CD8-positive, alpha-beta memory T cell (primary cell): ENCODE measurements at regions not wholly inside any gene's neighbourhood (a gene's known extent, or its start where the extent isn't known, plus 50 kb on each side); places are given as distances from the start of the nearest gene placed in this dataset.

Source experiments
- CTCF ChIA-PET: fragments of 350-600 bp; sonication (Branson Sonifier 250); formaldehyde crosslinking; loops from one replicate; lab custom pipeline; 2021; ENCODE audit warnings: antibody characterized with exemption; lab: Charles Lee
- POLR2A ChIA-PET: fragments of 350-600 bp; sonication (Branson Sonifier 250); formaldehyde crosslinking; loops from one replicate; lab custom pipeline; 2021; ENCODE audit warnings: antibody characterized with exemption; lab: Charles Lee
- DNase-seq, 5 donors: peaks; one replicate each; pipeline versions ENCODE4 v3.0.0 to v3.0.0-alpha.2; 2020 to 2022; ENCODE audit warnings: mixed read lengths in 1 of 5
- H3K27ac ChIP-seq: one replicate; pipeline ENCODE4 v1.7.0; 2013; ENCODE audit warnings: low read depth, mild to moderate bottlenecking, low read length, moderate library complexity
- H3K27me3 ChIP-seq: 2 replicates; pipeline ENCODE4 v1.7.0; 2013; ENCODE audit warnings: low read length, mild to moderate bottlenecking; ENCODE audit not compliant: insufficient read depth, poor library complexity, severe bottlenecking
- H3K36me3 ChIP-seq: 2 replicates; pipeline ENCODE4 v1.7.0; 2013; ENCODE audit warnings: mild to moderate bottlenecking, low read length, moderate library complexity; ENCODE audit not compliant: insufficient read depth
- H3K4me1 ChIP-seq: 2 replicates; pipeline ENCODE4 v1.7.0; 2013; ENCODE audit warnings: mild to moderate bottlenecking, low read length, moderate library complexity; ENCODE audit not compliant: insufficient read depth
- H3K4me3 ChIP-seq: 2 replicates; pipeline ENCODE4 v1.7.0; 2013; ENCODE audit warnings: mild to moderate bottlenecking, low read length
- H3K9me3 ChIP-seq: 2 replicates; pipeline ENCODE4 v1.7.0; 2013; ENCODE audit warnings: mild to moderate bottlenecking, low read length
- H3K27ac Mint-ChIP-seq, 8 donors: one replicate each; pipeline ENCODE4 v1.8.0; 2020 to 2021; ENCODE audit warnings: mixed read lengths in 8 of 8, mild to moderate bottlenecking in 6 of 8, inconsistent platforms in 3 of 8, moderate library complexity in 3 of 8
- H3K27me3 Mint-ChIP-seq, 2 donors: one replicate each; pipeline ENCODE4 v1.8.0; 2020 to 2021; ENCODE audit warnings: mixed read lengths in 2 of 2, mild to moderate bottlenecking in 1 of 2, moderate library complexity in 1 of 2
- H3K36me3 Mint-ChIP-seq, 3 donors: one replicate each; pipeline ENCODE4 v1.8.0; 2020 to 2021; ENCODE audit warnings: mixed read lengths in 3 of 3, inconsistent platforms in 1 of 3, mild to moderate bottlenecking in 1 of 3
- H3K4me1 Mint-ChIP-seq, 3 donors: one replicate each; pipeline ENCODE4 v1.8.0; 2020 to 2021; ENCODE audit warnings: mixed read lengths in 3 of 3, inconsistent platforms in 1 of 3, mild to moderate bottlenecking in 1 of 3
- H3K4me3 Mint-ChIP-seq, 7 donors: one replicate each; pipeline ENCODE4 v1.8.0; 2020 to 2021; ENCODE audit warnings: mixed read lengths in 7 of 7, mild to moderate bottlenecking in 6 of 7, moderate library complexity in 4 of 7, inconsistent platforms in 2 of 7
- H3K9me3 Mint-ChIP-seq, 5 donors: one replicate each; pipeline ENCODE4 v1.8.0; 2020 to 2022; ENCODE audit warnings: mixed read lengths in 5 of 5, mild to moderate bottlenecking in 3 of 5, moderate library complexity in 2 of 5, inconsistent platforms in 1 of 5

- no peak for DNase-seq
- H3K27ac ChIP-seq = no peak overlapping the region
- H3K4me3 Mint-ChIP-seq = no peak overlapping the region
- H3K36me3 Mint-ChIP-seq = no peaks in the 10 kb centered on the region
- no peaks in the 10 kb centered on the region for H3K36me3 ChIP-seq
- H3K4me1 Mint-ChIP-seq = peaks cover 12 to 15% (median 13%) of the 10 kb centered on the region in 3 donors
- no peak overlapping the region for H3K27ac Mint-ChIP-seq
- no peaks in the 10 kb centered on the region for H3K9me3 ChIP-seq
- CTCF ChIA-PET = no interaction called here
- H3K4me1 ChIP-seq = peaks cover 11% of the 10 kb centered on the region
- H3K4me3 ChIP-seq = no peak overlapping the region
- H3K27me3 ChIP-seq = no peaks in the 10 kb centered on the region
- POLR2A ChIA-PET = no interaction called here
- no peaks in the 10 kb centered on the region for H3K9me3 Mint-ChIP-seq
- peaks cover 4 to 18% of the 10 kb centered on the region in 2 donors for H3K27me3 Mint-ChIP-seq
These were observed 318.3 kb downstream of the ENC1 start for GRCh38 chr5:74322191-74322590.

GRCh38 chr5:74321326-74321725, 319.2 kb downstream of the ENC1 start:
- H3K4me1 Mint-ChIP-seq = peaks cover 4 to 6% (median 5%) of the 10 kb centered on the region in 3 donors
- ChIA-PET CTCF (no interaction called here), POLR2A (no interaction called here)

GRCh38 chr5:74320526-74320925, 320.0 kb downstream of the ENC1 start:
- Histone ChIP-seq H3K36me3 (no peaks in the 10 kb centered on the region), H3K27ac (no peak overlapping the region), H3K27me3 (no peaks in the 10 kb centered on the region), H3K4me3 (no peak overlapping the region), H3K4me1 (no peaks in the 10 kb centered on the region), H3K9me3 (no peaks in the 10 kb centered on the region)
- Mint-ChIP-seq H3K27ac (peak overlapping the region in 1 of 8 donors; percentile 10), H3K4me3 (no peak overlapping the region), H3K4me1 (no peaks in the 10 kb centered on the region), H3K27me3 (peaks cover 4 to 18% of the 10 kb centered on the region in 2 donors), H3K9me3 (no peaks in the 10 kb centered on the region), H3K36me3 (no peaks in the 10 kb centered on the region)
- CTCF ChIA-PET = no interaction called here
- no peak for DNase-seq
- POLR2A ChIA-PET = no interaction called here

More at GRCh38 chr5:74321326-74321725, 319.2 kb downstream of the ENC1 start:
- no peaks in the 10 kb centered on the region for H3K36me3 ChIP-seq
- H3K4me3 ChIP-seq = no peak overlapping the region
- no peaks in the 10 kb centered on the region for H3K9me3 Mint-ChIP-seq
- H3K27me3 Mint-ChIP-seq = peaks cover 4 to 18% of the 10 kb centered on the region in 2 donors
- peaks cover 3% of the 10 kb centered on the region for H3K4me1 ChIP-seq
- no peak overlapping the region for H3K4me3 Mint-ChIP-seq
- no peak overlapping the region for H3K27ac Mint-ChIP-seq
- H3K27ac ChIP-seq = no peak overlapping the region
- no peak for DNase-seq
- H3K36me3 Mint-ChIP-seq = no peaks in the 10 kb centered on the region
- H3K9me3 ChIP-seq = no peaks in the 10 kb centered on the region
- no peaks in the 10 kb centered on the region for H3K27me3 ChIP-seq

- Histone ChIP-seq H3K4me1 (no peaks in the 10 kb centered on the region), H3K36me3 (no peaks in the 10 kb centered on the region), H3K27me3 (no peaks in the 10 kb centered on the region), H3K27ac (no peak overlapping the region), H3K4me3 (no peak overlapping the region), H3K9me3 (no peaks in the 10 kb centered on the region)
- POLR2A ChIA-PET = no interaction called here
- H3K9me3 Mint-ChIP-seq = no peaks in the 10 kb centered on the region
- H3K27ac Mint-ChIP-seq = no peak overlapping the region
- no peak overlapping the region for H3K4me3 Mint-ChIP-seq
- CTCF ChIA-PET = no interaction called here
- H3K36me3 Mint-ChIP-seq = no peaks in the 10 kb centered on the region
- no peaks in the 10 kb centered on the region for H3K4me1 Mint-ChIP-seq
- H3K27me3 Mint-ChIP-seq = peaks cover 1 to 19% of the 10 kb centered on the region in 2 donors
- DNase-seq = no peak
These were observed 321.5 kb downstream of the ENC1 start for GRCh38 chr5:74319076-74319475.

- ChIA-PET CTCF (no interaction called here), POLR2A (no interaction called here)
- Histone ChIP-seq H3K27ac (no peak overlapping the region), H3K4me3 (no peak overlapping the region), H3K27me3 (no peaks in the 10 kb centered on the region), H3K36me3 (no peaks in the 10 kb centered on the region), H3K9me3 (no peaks in the 10 kb centered on the region), H3K4me1 (no peaks in the 10 kb centered on the region)
- Mint-ChIP-seq H3K4me1 (no peaks in the 10 kb centered on the region), H3K36me3 (no peaks in the 10 kb centered on the region), H3K27me3 (peaks cover 4 to 16% of the 10 kb centered on the region in 2 donors), H3K27ac (no peak overlapping the region), H3K4me3 (no peak overlapping the region), H3K9me3 (no peaks in the 10 kb centered on the region)
- no peak for DNase-seq
These were observed 324.4 kb downstream of the ENC1 start for GRCh38 chr5:74316064-74316603.

- no peaks in the 10 kb centered on the region for H3K27me3 ChIP-seq
- Mint-ChIP-seq H3K27ac (no peak overlapping the region), H3K4me1 (no peaks in the 10 kb centered on the region)
These were observed 325.6 kb downstream of the ENC1 start for GRCh38 chr5:74314906-74315305.

GRCh38 chr5:74313896-74314295, 326.6 kb downstream of the ENC1 start:
- H3K4me3 Mint-ChIP-seq = no peak overlapping the region
- no peaks in the 10 kb centered on the region for H3K36me3 Mint-ChIP-seq
- Histone ChIP-seq H3K4me1 (no peaks in the 10 kb centered on the region), H3K27me3 (no peaks in the 10 kb centered on the region), H3K27ac (no peak overlapping the region), H3K4me3 (no peak overlapping the region), H3K36me3 (no peaks in the 10 kb centered on the region), H3K9me3 (no peaks in the 10 kb centered on the region)
- POLR2A ChIA-PET = no interaction called here
- H3K9me3 Mint-ChIP-seq = no peaks in the 10 kb centered on the region
- H3K4me1 Mint-ChIP-seq = no peaks in the 10 kb centered on the region
- H3K27me3 Mint-ChIP-seq = peaks cover 4 to 24% of the 10 kb centered on the region in 2 donors
- no peak for DNase-seq
- CTCF ChIA-PET = no interaction called here
- H3K27ac Mint-ChIP-seq = peak overlapping the region in 1 of 8 donors; percentile 2

More at GRCh38 chr5:74314906-74315305, 325.6 kb downstream of the ENC1 start:
- Histone ChIP-seq H3K27ac (no peak overlapping the region), H3K36me3 (no peaks in the 10 kb centered on the region), H3K4me1 (no peaks in the 10 kb centered on the region), H3K4me3 (no peak overlapping the region), H3K9me3 (no peaks in the 10 kb centered on the region)
- Mint-ChIP-seq H3K36me3 (no peaks in the 10 kb centered on the region), H3K4me3 (no peak overlapping the region), H3K9me3 (no peaks in the 10 kb centered on the region), H3K27me3 (peaks cover 4 to 19% of the 10 kb centered on the region in 2 donors)
- DNase-seq = no peak
- CTCF ChIA-PET = no interaction called here
- POLR2A ChIA-PET = no interaction called here

- Mint-ChIP-seq H3K4me1 (no peaks in the 10 kb centered on the region), H3K36me3 (no peaks in the 10 kb centered on the region), H3K27me3 (peaks cover 4 to 24% of the 10 kb centered on the region in 2 donors), H3K4me3 (no peak overlapping the region), H3K27ac (no peak overlapping the region), H3K9me3 (no peaks in the 10 kb centered on the region)
- CTCF ChIA-PET = no interaction called here
- H3K27me3 ChIP-seq = no peaks in the 10 kb centered on the region
- H3K4me1 ChIP-seq = no peaks in the 10 kb centered on the region
- H3K4me3 ChIP-seq = no peak overlapping the region
- H3K9me3 ChIP-seq = no peaks in the 10 kb centered on the region
- no peak for DNase-seq
- no peak overlapping the region for H3K27ac ChIP-seq
- no peaks in the 10 kb centered on the region for H3K36me3 ChIP-seq
- POLR2A ChIA-PET = no interaction called here
These were observed 327.8 kb downstream of the ENC1 start for GRCh38 chr5:74312746-74313145.
